ENCODE measurements at regions not wholly inside any gene's neighbourhood (a gene's known extent, or its start where the extent isn't known, plus 50 kb on each side); places are given as distances from the start of the nearest gene placed in this dataset.

DNA sequence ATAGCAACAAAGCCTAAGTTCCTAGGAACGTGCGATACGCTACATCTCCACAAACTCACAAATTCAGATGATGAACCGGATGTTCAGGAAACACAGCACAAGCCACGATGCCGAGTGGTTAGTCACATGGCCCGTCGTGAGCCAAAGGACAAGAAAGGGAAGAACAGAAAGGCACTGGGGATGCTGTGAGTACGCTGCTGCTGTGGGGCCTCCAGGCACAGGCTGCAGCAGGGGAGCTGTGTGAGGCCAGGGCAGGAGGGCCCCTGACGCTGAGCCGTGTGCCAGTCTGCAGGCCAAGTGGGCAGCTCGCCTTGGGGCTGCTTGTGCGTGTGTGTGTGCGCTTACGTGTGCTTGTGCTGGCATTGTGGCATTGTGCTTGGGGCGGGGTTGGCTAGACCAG is 89.4 kb downstream of the CTTN start:
- H3K9ac ChIP-seq (ENCODE audit: low read length), result no peak overlapping the region
- H3K36me3 ChIP-seq (ENCODE audit: insufficient read depth, low read length), result peaks cover 15% of the 10 kb centered on the region
- no peak overlapping the region for H2AFZ ChIP-seq (ENCODE audit: low read depth, low read length)
- H3K9me3 ChIP-seq (ENCODE audit: low read length), result peaks cover 6% of the 10 kb centered on the region
- no peak overlapping the region for H3K27ac ChIP-seq (ENCODE audit: low read length)
- H3K27me3 ChIP-seq (ENCODE audit: insufficient read depth, low read depth, low read length), result no peaks in the 10 kb centered on the region
- TF ChIP-seq TAF1 (IDR thresholded peaks at IDR 0.05; ENCODE audit: low read depth) (no peak), SMC3 (conservative IDR thresholded peaks at IDR 0.05; ENCODE audit: poor library complexity) (no peak), RAD21 (conservative IDR thresholded peaks at IDR 0.05) (no peak), EZH2 (IDR thresholded peaks at IDR 0.05; ENCODE audit: borderline replicate concordance, insufficient read depth, low read length, poor library complexity, severe bottlenecking) (no peak), POLR2AphosphoS5 (IDR thresholded peaks at IDR 0.05) (no peak), MXI1 (conservative IDR thresholded peaks at IDR 0.05; ENCODE audit: poor library complexity, severe bottlenecking) (no peak)
- TF ChIP-seq, protein P1, sequence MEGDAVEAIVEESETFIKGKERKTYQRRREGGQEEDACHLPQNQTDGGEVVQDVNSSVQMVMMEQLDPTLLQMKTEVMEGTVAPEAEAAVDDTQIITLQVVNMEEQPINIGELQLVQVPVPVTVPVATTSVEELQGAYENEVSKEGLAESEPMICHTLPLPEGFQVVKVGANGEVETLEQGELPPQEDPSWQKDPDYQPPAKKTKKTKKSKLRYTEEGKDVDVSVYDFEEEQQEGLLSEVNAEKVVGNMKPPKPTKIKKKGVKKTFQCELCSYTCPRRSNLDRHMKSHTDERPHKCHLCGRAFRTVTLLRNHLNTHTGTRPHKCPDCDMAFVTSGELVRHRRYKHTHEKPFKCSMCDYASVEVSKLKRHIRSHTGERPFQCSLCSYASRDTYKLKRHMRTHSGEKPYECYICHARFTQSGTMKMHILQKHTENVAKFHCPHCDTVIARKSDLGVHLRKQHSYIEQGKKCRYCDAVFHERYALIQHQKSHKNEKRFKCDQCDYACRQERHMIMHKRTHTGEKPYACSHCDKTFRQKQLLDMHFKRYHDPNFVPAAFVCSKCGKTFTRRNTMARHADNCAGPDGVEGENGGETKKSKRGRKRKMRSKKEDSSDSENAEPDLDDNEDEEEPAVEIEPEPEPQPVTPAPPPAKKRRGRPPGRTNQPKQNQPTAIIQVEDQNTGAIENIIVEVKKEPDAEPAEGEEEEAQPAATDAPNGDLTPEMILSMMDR (IDR thresholded peaks at IDR 0.05; ENCODE audit: poor library complexity, severe bottlenecking), result no peak
- H3K4me3 ChIP-seq (ENCODE audit: low read length), result no peak overlapping the region
- no peaks in the 10 kb centered on the region for H3F3A ChIP-seq (ENCODE audit: insufficient read depth, low read length, poor library complexity, severe bottlenecking)
- no peaks in the 10 kb centered on the region for H4K20me1 ChIP-seq (ENCODE audit: insufficient read depth)
- H3K79me2 ChIP-seq (replicated peaks; ENCODE audit: insufficient read depth, low read length), result no peaks in the 10 kb centered on the region
- H3K4me2 ChIP-seq (ENCODE audit: low read length), result no peak overlapping the region
- H3K9me2 ChIP-seq (ENCODE audit: insufficient read depth, low read length), result no peaks in the 10 kb centered on the region

DNA sequence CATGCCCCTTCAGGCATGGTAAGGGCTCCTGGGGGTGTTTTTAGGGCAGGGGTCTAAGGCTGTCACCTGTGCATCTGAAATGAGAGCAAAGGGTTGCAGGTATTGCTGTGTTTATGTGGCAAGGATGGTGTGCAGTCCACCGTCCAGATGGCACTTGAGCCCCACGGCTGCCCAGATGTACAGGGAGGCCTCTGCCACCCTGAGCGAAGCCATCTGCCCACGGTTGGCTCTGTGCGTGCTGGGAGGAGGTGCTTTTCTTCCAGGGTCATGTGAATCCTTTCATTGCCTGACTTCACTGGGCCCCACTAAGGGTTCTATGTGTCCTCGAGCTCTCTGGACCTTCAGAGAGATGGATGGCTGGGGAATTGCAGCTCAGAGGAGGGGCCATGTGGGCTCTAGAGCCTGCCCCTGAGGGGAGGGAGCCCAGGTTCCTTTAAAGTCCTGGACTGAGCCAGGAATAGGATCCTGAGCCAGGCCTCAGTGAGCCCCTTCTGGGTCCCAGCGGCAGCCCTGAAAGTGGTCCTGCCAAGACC is 89.9 kb downstream of the CTTN start:
- Histone ChIP-seq H3K4me2 (ENCODE audit: low read length) (no peak overlapping the region), H2AFZ (ENCODE audit: low read depth, low read length) (no peak overlapping the region), H3K36me3 (ENCODE audit: insufficient read depth, low read length) (peaks cover 15% of the 10 kb centered on the region), H3K27ac (ENCODE audit: low read length) (no peak overlapping the region), H3K4me3 (ENCODE audit: low read length) (no peak overlapping the region), H4K20me1 (ENCODE audit: insufficient read depth) (no peaks in the 10 kb centered on the region), H3K9me2 (ENCODE audit: insufficient read depth, low read length) (no peaks in the 10 kb centered on the region), H3K9ac (ENCODE audit: low read length) (no peak overlapping the region), H3K27me3 (ENCODE audit: insufficient read depth, low read depth, low read length) (no peaks in the 10 kb centered on the region), H3K79me2 (replicated peaks; ENCODE audit: insufficient read depth, low read length) (no peaks in the 10 kb centered on the region), H3F3A (ENCODE audit: insufficient read depth, low read length, poor library complexity, severe bottlenecking) (no peaks in the 10 kb centered on the region), H3K9me3 (ENCODE audit: low read length) (peaks cover 6% of the 10 kb centered on the region)
- TF ChIP-seq MXI1 (conservative IDR thresholded peaks at IDR 0.05; ENCODE audit: poor library complexity, severe bottlenecking) (no peak), POLR2AphosphoS5 (IDR thresholded peaks at IDR 0.05) (no peak), TAF1 (IDR thresholded peaks at IDR 0.05; ENCODE audit: low read depth) (no peak), EP300 (conservative IDR thresholded peaks at IDR 0.05; ENCODE audit: poor library complexity, severe bottlenecking) (no peak), EZH2 (IDR thresholded peaks at IDR 0.05; ENCODE audit: borderline replicate concordance, insufficient read depth, low read length, poor library complexity, severe bottlenecking) (no peak), RAD21 (conservative IDR thresholded peaks at IDR 0.05) (no peak), SMC3 (conservative IDR thresholded peaks at IDR 0.05; ENCODE audit: poor library complexity) (no peak)
- TF ChIP-seq, protein P2, sequence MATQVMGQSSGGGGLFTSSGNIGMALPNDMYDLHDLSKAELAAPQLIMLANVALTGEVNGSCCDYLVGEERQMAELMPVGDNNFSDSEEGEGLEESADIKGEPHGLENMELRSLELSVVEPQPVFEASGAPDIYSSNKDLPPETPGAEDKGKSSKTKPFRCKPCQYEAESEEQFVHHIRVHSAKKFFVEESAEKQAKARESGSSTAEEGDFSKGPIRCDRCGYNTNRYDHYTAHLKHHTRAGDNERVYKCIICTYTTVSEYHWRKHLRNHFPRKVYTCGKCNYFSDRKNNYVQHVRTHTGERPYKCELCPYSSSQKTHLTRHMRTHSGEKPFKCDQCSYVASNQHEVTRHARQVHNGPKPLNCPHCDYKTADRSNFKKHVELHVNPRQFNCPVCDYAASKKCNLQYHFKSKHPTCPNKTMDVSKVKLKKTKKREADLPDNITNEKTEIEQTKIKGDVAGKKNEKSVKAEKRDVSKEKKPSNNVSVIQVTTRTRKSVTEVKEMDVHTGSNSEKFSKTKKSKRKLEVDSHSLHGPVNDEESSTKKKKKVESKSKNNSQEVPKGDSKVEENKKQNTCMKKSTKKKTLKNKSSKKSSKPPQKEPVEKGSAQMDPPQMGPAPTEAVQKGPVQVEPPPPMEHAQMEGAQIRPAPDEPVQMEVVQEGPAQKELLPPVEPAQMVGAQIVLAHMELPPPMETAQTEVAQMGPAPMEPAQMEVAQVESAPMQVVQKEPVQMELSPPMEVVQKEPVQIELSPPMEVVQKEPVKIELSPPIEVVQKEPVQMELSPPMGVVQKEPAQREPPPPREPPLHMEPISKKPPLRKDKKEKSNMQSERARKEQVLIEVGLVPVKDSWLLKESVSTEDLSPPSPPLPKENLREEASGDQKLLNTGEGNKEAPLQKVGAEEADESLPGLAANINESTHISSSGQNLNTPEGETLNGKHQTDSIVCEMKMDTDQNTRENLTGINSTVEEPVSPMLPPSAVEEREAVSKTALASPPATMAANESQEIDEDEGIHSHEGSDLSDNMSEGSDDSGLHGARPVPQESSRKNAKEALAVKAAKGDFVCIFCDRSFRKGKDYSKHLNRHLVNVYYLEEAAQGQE (IDR thresholded peaks at IDR 0.05; ENCODE audit: borderline replicate concordance), result no peak
- TF ChIP-seq, protein P1 (IDR thresholded peaks at IDR 0.05; ENCODE audit: poor library complexity, severe bottlenecking), result no peak
